HG02970 (cell line): ENCODE measurements at regions not wholly inside any gene's neighbourhood (a gene's known extent, or its start where the extent isn't known, plus 50 kb on each side); places are given as distances from the start of the nearest gene placed in this dataset.

ENCODE experiments used
- ATAC-seq: cut with Tn5 transposase; IDR thresholded peaks from one replicate; pipeline ENCODE4 v1.9.1; 2021; ENCODE audit warnings: mild to moderate bottlenecking, moderate library complexity, moderate number of reproducible peaks; ENCODE audit not compliant: unreplicated experiment, low FRiP score

DNA sequence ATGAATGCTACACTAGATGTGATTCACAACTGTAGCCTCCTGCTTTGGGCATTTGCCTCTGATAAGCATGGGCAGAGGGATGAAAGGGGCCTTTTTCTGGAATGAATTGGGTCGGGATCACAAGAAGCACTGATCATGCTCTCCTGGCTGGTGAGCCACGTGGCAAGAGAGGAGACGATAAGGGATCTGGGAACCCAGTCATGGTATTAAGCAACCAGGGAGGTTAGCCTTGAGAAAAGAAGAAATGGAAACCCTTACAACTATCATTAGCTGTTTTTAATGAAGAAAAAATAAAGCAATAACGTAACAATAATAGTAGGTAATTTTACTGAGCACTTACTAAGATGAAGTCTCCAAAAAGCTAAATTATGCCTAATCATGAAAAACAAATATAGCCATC is 50.0 kb upstream of the RAI14 start:
- ATAC-seq: no peak
